ENCODE measurements at regions not wholly inside any gene's neighbourhood (a gene's known extent, or its start where the extent isn't known, plus 50 kb on each side); places are given as distances from the start of the nearest gene placed in this dataset.

DNA sequence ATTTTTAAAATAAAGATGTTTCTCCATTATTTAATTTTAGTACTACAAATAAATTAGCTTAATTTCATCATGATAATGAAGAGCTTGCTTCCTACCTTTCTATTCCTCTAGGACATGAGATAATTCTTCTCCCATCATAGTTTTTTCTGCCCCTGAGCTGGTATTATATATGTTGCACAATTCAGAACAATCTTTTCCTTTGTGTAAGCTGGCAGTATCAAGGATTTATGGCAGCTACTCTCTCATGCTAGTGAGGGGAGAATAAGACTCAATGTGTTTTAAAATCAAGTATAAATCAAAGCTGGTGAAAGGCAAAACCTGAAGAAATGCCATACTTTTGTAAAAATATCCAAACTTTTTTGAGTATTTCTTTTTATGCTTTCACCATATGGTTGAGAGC, 1405.3 kb downstream of the SI start:
- DNase-seq (ENCODE audit: low spot score): peak; percentile 32

GRCh38 chr3:163671201-163671600, 1407.1 kb downstream of the SI start:
- no peak for DNase-seq (ENCODE audit: low spot score)

- no peak for DNase-seq (ENCODE audit: low spot score)
Measured at GRCh38 chr3:163664466-163664865, 1413.8 kb downstream of the SI start.

- DNase-seq (ENCODE audit: low spot score): no peak
Measured at GRCh38 chr3:163657088-163657487, 1421.2 kb downstream of the SI start.

DNA sequence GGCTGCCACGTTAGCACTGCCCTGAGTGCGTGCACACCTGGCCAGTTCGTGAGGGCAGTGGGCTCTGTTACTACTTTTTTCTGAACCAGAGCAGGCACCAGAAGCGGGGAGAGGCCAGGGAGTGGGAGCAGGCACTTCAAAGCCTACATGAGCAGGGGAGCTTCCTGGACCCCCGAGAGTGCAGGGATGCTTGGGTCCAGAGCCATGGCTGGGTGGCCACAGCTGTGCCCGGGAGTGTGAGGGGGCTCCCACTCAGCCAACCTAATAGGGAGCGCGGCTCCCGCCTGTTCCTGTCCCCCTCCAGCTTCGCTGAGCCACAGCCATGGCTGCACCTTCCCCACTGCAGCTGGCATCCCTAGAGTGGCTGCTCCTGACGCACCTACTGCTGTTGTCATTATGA, 1423.3 kb downstream of the SI start:
- DNase-seq (ENCODE audit: low spot score): no peak

DNA sequence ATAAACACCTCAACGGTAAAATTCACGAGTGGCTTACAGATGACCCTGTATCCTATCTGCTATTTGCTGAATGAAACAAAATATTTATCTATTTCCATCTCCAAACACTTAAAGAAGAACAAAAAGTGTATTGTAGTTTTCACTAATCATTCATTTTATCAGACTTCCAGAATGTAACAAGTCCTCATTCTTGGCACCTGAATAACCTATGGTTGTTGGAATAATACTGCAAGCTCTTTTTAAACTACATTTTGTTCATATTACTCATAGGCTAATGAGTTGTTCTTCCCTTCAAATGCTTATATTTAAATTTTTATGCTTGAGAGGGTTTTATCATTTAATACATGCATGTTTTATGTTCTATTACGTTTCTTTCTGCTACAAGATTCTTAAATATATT, 1434.1 kb downstream of the SI start:
- DNase-seq (ENCODE audit: low spot score): peak; percentile 13

- DNase-seq (ENCODE audit: low spot score): no peak
Measured at GRCh38 chr3:163632722-163633121, 1445.6 kb downstream of the SI start.

- no peak for DNase-seq (ENCODE audit: low spot score)
Measured at GRCh38 chr3:163626753-163627152, 1451.5 kb downstream of the SI start.

DNA sequence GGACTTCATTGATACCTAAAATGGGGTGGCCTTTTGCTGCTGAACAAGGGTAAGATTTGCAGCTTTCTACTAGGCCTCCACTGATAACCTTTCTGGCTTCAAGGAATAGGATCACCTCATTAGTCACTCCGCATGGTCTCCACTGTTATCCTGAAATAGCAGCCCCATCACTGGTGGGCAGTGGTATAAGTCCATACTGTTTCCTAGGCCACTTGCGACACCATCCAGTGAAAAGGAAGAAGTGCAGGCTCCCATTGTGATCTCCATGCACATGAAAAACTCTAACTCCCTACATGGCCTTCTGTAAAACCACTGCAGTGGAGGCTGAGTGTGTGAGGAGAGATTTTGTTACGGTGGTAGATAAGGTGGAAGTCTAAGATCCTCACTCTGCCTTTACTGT, 1455.9 kb downstream of the SI start:
- peak; percentile 4 for DNase-seq (ENCODE audit: low spot score)

GRCh38 chr3:163614886-163615285, 1463.4 kb downstream of the SI start:
- no peak for DNase-seq (ENCODE audit: low spot score)

- DNase-seq (ENCODE audit: low spot score): no peak
Measured at GRCh38 chr3:163605915-163606314, 1472.4 kb downstream of the SI start.

- DNase-seq (ENCODE audit: low spot score): no peak
Measured at GRCh38 chr3:163601426-163601825, 1476.9 kb downstream of the SI start.

DNA sequence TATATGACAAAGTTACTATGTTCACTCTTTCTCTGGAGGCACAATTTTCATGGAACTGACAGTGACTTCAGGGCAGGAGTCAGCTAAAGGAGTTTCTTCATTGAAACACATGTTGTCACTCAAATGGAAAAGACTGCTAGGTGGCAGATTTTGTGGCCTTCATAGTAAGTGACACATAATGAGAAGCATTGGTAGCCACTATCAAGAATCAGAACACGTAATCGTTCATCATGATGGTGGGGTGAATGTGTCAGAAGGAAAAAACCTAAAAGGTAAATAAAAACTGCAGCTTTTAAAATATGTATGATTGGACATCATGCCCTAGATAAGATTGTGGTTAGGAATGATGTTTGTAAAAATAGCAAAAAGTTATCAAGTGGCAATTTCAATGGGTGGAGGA, 1491.0 kb downstream of the SI start:
- DNase-seq (ENCODE audit: low spot score): no peak

- no peak for DNase-seq (ENCODE audit: low spot score)
Measured at GRCh38 chr3:163582967-163583366, 1495.3 kb downstream of the SI start.

DNA sequence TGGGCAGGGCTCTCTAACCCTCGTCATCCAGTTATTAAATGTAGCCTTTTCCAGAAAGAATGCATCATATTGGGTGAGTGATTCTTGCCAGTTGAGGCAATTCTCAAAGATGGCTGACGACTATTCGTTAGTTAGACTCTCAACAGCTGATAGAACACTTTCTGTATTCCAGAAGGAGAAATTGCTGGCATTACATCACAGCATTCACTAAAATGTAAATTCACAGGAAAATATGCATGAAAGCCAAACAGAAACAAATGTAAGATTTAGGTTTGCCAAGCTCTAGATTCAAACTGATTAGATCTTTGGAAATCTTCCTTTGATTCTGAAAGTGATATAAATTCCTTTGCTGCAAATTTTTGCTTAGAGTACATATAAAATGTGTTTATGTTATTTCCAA, 1501.0 kb downstream of the SI start:
- no peak for DNase-seq (ENCODE audit: low spot score)

DNA sequence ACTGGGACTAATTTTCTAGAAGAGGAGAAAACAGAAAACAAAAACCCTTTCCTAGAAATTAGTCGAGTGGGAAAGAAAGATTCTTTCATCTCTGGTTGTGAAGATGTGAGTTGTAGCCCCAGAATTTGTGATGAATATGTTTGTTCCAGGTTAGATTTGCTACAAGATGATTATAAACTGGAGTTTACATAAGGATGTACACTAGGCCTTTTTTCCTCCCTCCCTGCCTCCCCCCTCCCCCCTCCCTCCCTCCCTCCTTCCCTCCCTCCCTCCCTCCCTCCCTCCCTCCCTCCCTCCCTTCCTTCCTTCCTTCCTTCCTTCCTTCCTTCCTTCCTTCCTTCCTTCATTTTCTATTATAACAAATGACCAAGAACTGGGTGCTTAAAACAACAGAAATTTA, 1502.0 kb downstream of the SI start:
- no peak for DNase-seq (ENCODE audit: low spot score)

GRCh38 chr3:163573324-163573723, 1505.0 kb downstream of the SI start:
- DNase-seq (ENCODE audit: low spot score): no peak

- DNase-seq (ENCODE audit: low spot score): no peak
Measured at GRCh38 chr3:163572856-163573255, 1505.4 kb downstream of the SI start.

DNA sequence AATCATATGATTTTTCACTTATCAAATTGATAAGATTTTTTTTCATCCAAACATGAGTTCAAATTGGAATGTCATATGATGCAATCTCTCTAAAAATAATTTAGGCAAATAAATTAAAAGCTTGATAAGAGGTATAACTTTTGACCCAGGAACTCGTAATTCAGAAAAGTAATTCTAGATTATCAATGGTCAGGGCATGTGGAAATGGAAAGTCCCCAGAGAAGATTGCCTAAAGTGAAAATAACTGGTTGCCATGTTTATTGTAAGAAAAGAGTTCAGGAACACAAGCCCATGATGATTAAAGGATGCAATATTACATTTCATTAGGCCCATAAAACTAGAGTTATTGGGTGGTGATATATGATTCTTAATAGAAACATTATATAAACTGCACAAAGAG, 1514.8 kb downstream of the SI start:
- no peak for DNase-seq (ENCODE audit: low spot score)

DNA sequence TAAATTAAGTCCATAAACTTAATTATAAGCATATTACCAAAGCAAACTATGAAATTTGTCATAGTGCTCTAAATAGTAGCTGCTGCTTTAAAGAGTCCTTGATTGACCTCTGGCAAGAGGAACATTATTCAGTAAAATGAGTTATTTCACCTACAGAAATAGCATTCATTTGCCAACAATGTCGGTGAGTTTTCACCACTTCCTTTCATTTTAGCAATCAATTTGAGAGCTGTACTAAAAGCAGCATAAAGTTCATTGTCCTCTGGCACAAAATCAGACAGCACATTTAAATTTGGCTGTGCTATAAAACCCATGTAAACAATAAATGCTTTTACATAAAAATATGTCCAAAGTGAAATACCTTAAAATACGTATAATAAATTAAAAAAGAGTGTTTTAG, 1515.7 kb downstream of the SI start:
- DNase-seq (ENCODE audit: low spot score): no peak

DNA sequence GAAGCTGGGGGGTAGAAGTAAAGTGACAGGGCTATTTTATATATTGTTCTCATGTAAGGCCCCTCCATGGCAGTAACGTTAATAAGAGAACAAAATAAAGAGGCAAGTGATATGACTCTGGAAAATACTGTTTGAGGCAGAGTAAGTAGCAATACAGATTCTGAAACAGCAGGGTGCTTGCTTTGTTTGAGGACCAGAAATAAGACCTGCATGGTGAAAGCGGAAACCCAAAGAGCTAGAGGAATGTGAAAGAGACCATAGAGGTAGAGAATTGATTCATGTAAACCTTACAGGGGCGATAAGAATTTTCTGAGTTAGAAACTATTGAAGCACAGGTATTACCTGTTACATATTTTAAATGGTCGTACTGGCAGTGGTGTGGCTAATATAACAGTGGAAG, 1517.1 kb downstream of the SI start:
- DNase-seq (ENCODE audit: low spot score): no peak

- no peak for DNase-seq (ENCODE audit: low spot score)
Measured at GRCh38 chr3:163560459-163560858, 1517.8 kb downstream of the SI start.

DNA sequence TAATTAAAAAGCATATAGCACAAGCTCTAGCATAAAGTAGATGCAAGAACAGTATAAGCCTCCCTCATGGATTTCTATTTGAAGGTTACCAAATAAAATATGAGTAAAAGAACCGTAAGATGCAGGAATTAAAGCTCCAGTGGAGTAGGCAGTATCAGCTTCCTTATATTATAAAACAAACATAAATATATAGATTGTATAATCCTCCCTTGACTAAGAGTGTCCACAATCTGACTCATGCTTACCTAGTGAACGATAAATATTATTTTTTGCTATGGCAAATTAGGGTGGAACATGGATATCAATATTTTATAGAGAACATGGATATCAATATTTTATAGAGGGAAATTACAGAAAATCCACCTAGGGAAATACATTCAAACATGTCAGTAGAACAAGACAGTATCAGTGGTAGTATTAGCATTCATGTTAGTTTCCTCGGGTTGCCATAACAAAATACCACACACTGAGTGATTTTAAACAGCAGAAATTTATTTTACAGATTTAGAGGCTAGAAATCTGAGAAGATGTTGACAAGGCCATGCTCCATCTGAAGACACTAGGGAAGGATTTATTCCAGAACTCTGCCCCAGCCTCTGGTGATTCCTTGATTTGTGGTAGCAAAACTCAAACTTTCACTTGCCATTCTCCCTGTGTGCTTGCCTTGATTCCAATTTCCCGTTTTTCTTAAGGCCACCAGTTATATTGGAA, 1521.3 kb downstream of the SI start:
- DNase-seq (ENCODE audit: low spot score): no peak

DNA sequence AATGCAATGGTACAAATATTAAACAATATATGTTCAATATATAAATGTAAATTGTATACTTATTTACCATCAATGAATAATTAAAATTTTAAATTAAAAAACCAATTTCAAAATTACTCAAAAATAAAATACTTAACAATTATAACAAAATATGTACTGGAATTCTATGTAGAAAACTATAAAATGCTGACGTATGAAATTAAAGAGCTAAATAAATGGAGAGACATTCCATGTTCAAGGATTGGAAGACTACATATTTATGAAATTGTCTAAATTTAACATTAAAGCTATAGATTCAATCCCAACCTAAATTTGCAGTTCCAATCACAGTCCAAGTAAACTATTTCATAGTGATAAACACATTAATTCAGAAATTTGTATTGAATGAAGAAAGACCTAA, 1522.4 kb downstream of the SI start:
- no peak for DNase-seq (ENCODE audit: low spot score)

- no peak for DNase-seq (ENCODE audit: low spot score)
Measured at GRCh38 chr3:163552659-163552966, 1525.7 kb downstream of the SI start.
